Testis (tissue), 2 donors: ENCODE measurements at regions not wholly inside any gene's neighbourhood (a gene's known extent, or its start where the extent isn't known, plus 50 kb on each side); places are given as distances from the start of the nearest gene placed in this dataset.

Experiments
- CTCF ChIP-seq, 3 experiments: fragments of 450-650 bp in 2 of 3; fragments of 200-600 bp in 1 of 3; sonication (generic) in 1 of 3; IDR thresholded peaks; one replicate each; pipeline ENCODE4 v1.5.1; 2016 to 2019; ENCODE audit warnings: antibody characterized with exemption in 3 of 3, mild to moderate bottlenecking in 2 of 3, moderate library complexity in 1 of 3
- POLR2A ChIP-seq: fragments of 450-650 bp; IDR thresholded peaks from one replicate; pipeline ENCODE4 v1.6.1; 2017; ENCODE audit warnings: antibody characterized with exemption, mild to moderate bottlenecking, moderate library complexity

- TF ChIP-seq CTCF (IDR thresholded peaks at IDR 0.05) (no peak), POLR2A (no peak)
Measured at GRCh38 chr14:99024926-99025325, 247.1 kb downstream of the BCL11B start.
